DND-41 (cell line): ENCODE measurements at regions not wholly inside any gene's neighbourhood (a gene's known extent, or its start where the extent isn't known, plus 50 kb on each side); places are given as distances from the start of the nearest gene placed in this dataset.

ENCODE experiments used
- ATAC-seq: fragments of 200-7000 bp; cut with Tn5 transposase; 3 replicates; pipeline ENCODE4 v1.9.1; 2021; ENCODE audit warnings: low read depth; ENCODE audit not compliant: insufficient read depth
- DNase-seq: peaks from one replicate; pipeline ENCODE4 v3.0.0-alpha.2; 2020
- H2AFZ ChIP-seq: 2 replicates; pipeline ENCODE4 v1.6.0; 2012; ENCODE audit warnings: low read depth, low read length
- H3K27ac ChIP-seq: 2 replicates; pipeline ENCODE4 v1.5.1; 2012; ENCODE audit warnings: low read length, inconsistent platforms
- H3K27me3 ChIP-seq: fragments of 200-600 bp; sonication (generic); 2 replicates; pipeline ENCODE4 v1.6.0; 2012; ENCODE audit warnings: low read length, mild to moderate bottlenecking, inconsistent platforms; ENCODE audit not compliant: insufficient read depth, poor library complexity
- H3K36me3 ChIP-seq: 2 replicates; pipeline ENCODE4 v1.5.1; 2012; ENCODE audit warnings: low read length, inconsistent platforms; ENCODE audit not compliant: insufficient read depth
- H3K4me1 ChIP-seq: 2 replicates; pipeline ENCODE4 v1.5.1; 2012; ENCODE audit warnings: mild to moderate bottlenecking, low read length; ENCODE audit not compliant: insufficient read depth
- H3K4me2 ChIP-seq: 2 replicates; pipeline ENCODE4 v1.6.0; 2012; ENCODE audit warnings: mild to moderate bottlenecking, moderate library complexity, low read length, inconsistent platforms; ENCODE audit not compliant: insufficient read depth
- H3K4me3 ChIP-seq, 2 experiments: fragments of 200-600 bp in 1 of 2; shearing (Covaris generic) in 1 of 2; 2 replicates each; pipeline ENCODE4 v1.5.1; 2012 to 2016; ENCODE audit warnings: inconsistent platforms in 2 of 2, low read length in 2 of 2, mild to moderate bottlenecking in 2 of 2, low read depth in 1 of 2, moderate library complexity in 1 of 2
- H3K79me2 ChIP-seq: 2 replicates; pipeline ENCODE4 v1.6.0; 2012; ENCODE audit warnings: low read length, inconsistent platforms; ENCODE audit not compliant: insufficient read depth
- H3K9ac ChIP-seq: 2 replicates; pipeline ENCODE4 v1.6.0; 2012; ENCODE audit warnings: low read depth, mild to moderate bottlenecking, inconsistent platforms, low read length, moderate library complexity
- H3K9me3 ChIP-seq: 2 replicates; pipeline ENCODE4 v1.5.1; 2012; ENCODE audit warnings: low read length, moderate library complexity, mild to moderate bottlenecking, inconsistent platforms; ENCODE audit not compliant: insufficient read depth, severe bottlenecking
- H4K20me1 ChIP-seq: 2 replicates; pipeline ENCODE4 v1.6.0; 2012; ENCODE audit warnings: low read length; ENCODE audit not compliant: insufficient read depth
- EZH2 ChIP-seq: IDR thresholded peaks from 3 replicates; pipeline ENCODE4 v1.6.1; 2012; ENCODE audit warnings: borderline replicate concordance, low read depth, mild to moderate bottlenecking, moderate library complexity, low read length, inconsistent platforms; ENCODE audit not compliant: severe bottlenecking
- TF ChIP-seq, protein P1 (sequence below): IDR thresholded peaks from 2 replicates; pipeline ENCODE4 v1.5.1; 2012; ENCODE audit warnings: borderline replicate concordance, low read length, moderate library complexity, mild to moderate bottlenecking; ENCODE audit not compliant: poor library complexity, severe bottlenecking; ENCODE audit errors: extremely low read depth

DNA sequence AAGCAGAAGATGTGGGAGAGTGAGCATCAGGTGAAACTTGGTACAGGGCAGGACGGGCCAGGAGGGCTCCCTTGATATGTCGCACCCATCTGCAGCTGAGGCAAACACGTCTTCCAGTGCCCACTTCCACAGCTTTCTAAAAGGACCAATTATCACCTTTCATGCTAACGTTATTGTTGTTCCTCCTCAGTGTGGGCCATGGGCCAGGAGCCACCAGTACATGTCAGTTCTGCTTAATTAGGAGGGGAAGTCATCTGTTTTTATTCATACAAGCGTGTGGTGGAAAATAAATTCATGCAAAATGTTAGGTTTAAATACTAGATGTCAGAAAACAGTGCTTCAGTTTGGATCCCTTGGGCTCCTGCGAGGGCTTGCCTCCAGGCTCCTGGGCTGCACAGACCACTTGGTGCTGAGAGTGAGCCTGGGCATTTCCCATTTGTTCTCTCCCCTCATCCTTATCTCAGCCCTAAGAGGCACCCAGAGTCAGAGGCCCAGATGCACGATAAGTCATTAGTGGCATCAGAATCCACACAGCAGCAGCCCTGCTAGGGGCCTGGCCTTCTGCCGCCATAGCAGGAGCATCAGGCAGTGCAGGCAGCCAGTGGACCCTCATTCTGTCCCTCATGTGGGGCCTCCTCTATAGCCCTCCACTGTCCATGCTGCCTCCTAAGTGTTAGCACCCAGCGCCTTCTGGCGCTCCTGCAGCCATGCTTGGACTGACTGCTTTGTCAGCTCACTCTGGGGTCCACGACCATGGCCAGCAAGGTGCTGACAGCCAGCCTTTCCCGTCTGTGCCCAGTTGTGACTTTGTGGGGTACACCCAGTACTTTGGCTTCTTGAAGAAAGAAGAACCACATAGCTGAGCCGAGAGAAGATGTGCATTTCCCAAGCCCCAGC is 539.8 kb upstream of the RAB6C start:
- Histone ChIP-seq H3K79me2 (no peaks in the 10 kb centered on the region), H4K20me1 (no peaks in the 10 kb centered on the region), H3K9ac (no peak overlapping the region), H3K27me3 (no peaks in the 10 kb centered on the region), H3K4me1 (0 out of 2 replicates have a peak, but pooled peaks cover 2% of the 10 kb centered on the region), H3K27ac (no peak overlapping the region), H3K36me3 (no peaks in the 10 kb centered on the region), H2AFZ (no peak overlapping the region), H3K4me3 (no peak overlapping the region), H3K4me2 (no peak overlapping the region), H3K9me3 (no peaks in the 10 kb centered on the region)
- TF ChIP-seq, protein P1, sequence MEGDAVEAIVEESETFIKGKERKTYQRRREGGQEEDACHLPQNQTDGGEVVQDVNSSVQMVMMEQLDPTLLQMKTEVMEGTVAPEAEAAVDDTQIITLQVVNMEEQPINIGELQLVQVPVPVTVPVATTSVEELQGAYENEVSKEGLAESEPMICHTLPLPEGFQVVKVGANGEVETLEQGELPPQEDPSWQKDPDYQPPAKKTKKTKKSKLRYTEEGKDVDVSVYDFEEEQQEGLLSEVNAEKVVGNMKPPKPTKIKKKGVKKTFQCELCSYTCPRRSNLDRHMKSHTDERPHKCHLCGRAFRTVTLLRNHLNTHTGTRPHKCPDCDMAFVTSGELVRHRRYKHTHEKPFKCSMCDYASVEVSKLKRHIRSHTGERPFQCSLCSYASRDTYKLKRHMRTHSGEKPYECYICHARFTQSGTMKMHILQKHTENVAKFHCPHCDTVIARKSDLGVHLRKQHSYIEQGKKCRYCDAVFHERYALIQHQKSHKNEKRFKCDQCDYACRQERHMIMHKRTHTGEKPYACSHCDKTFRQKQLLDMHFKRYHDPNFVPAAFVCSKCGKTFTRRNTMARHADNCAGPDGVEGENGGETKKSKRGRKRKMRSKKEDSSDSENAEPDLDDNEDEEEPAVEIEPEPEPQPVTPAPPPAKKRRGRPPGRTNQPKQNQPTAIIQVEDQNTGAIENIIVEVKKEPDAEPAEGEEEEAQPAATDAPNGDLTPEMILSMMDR: no peak
- no peak for TF ChIP-seq EZH2
- DNase-seq (no peak), ATAC-seq (no peak)

DNA sequence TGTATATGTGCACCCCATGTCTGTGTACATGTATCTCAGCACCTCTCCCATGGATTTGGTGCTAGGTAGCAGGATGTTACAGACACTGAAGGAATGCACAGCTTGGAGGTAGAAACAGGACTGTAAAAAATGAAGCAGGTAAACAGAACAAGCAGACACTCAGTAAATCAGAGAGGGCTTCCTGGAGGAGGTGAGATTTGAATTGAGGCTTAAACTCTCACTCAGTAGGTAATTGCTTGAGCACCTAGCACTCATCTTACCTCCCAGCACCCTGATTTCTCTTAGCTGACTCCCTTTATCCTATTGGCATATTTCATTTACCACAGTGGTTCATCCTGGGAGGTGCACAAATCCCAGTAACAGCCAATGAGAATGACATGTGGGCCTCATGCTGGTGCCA is 537.9 kb upstream of the RAB6C start:
- Histone ChIP-seq H3K27me3 (no peaks in the 10 kb centered on the region), H3K36me3 (no peaks in the 10 kb centered on the region), H3K4me2 (no peak overlapping the region), H3K4me3 (no peak overlapping the region), H3K9me3 (no peaks in the 10 kb centered on the region), H3K27ac (no peak overlapping the region), H2AFZ (no peak overlapping the region), H3K79me2 (no peaks in the 10 kb centered on the region), H4K20me1 (no peaks in the 10 kb centered on the region), H3K9ac (no peak overlapping the region), H3K4me1 (0 out of 2 replicates have a peak, but pooled peaks cover 2% of the 10 kb centered on the region)
- ATAC-seq (no peak), DNase-seq (no peak)
- TF ChIP-seq EZH2: no peak
- TF ChIP-seq, protein P1: no peak

DNA sequence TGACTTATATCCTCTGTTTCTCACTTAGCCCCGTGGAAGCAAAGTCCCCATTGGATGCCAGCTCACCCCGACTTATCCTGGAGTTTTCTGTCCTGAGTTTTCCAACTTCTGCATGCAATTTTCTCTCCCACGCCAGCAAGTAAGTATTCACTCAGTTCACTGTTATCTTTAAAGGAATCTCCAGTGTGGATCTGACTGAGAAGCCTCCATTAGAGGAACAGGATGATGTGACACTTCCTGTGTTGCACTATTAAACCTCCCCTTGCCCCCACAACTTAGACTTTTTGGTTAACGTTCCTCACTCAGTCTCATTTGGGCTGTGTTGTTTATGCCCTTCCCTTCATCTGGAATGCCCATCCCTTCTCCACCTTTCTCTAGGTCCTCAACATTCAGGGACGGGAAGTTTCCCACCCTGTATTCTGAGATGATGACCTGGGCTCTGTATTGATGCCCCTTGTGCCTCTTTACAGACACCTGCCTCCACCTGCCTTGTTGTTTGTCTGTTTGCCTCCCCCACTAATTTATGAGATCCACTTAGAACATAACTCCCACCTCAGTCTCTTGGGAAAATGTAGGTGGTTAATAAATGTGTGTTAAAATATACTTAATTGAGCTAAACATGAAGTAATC is 536.1 kb upstream of the RAB6C start:
- Histone ChIP-seq H3K4me3 (peak overlapping the region in 1 of 2 experiments; percentile 38; a peak in 1 of 4 replicates), H2AFZ (peak overlapping the region; percentile 74), H3K27me3 (no peaks in the 10 kb centered on the region), H3K4me1 (0 out of 2 replicates have a peak, but pooled peaks cover 2% of the 10 kb centered on the region), H3K4me2 (peak overlapping the region; percentile 4; the same call in 1 of the 2 replicates), H3K27ac (no peak overlapping the region), H4K20me1 (no peaks in the 10 kb centered on the region), H3K9ac (no peak overlapping the region), H3K9me3 (no peaks in the 10 kb centered on the region), H3K36me3 (no peaks in the 10 kb centered on the region), H3K79me2 (no peaks in the 10 kb centered on the region)
- DNase-seq (peak; percentile 10), ATAC-seq (no peak)
- TF ChIP-seq EZH2: no peak
- TF ChIP-seq, protein P1: no peak
